ENCODE measurements at regions not wholly inside any gene's neighbourhood (a gene's known extent, or its start where the extent isn't known, plus 50 kb on each side); places are given as distances from the start of the nearest gene placed in this dataset.

DNA sequence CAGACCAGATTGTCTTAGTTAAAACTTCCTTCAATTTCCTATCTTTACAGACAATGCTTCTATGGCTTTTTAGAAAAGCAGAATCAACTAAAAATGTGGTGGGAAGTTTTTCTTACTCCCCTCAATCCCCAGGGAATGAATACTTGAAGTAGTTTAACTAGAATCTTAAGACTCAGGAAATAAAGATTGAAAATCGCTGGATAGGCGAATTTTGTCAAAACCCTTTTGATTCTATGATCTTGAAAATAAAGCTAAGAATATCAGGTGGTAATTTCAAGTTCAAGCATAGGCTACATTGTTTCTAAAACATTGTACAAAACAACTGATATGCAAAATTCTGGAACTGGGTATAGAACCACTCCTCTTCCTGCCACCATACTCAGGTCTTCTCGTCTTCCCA lies 276.5 kb upstream of the GK2 start:
- H3K4me3 ChIP-seq = no peak overlapping the region
- no peaks in the 10 kb centered on the region for H3K4me1 ChIP-seq
- DNase-seq = no peak
- no peaks in the 10 kb centered on the region for H3K27me3 ChIP-seq
- TF ChIP-seq POLR2A (IDR thresholded peaks at IDR 0.05) = no peak
- TF ChIP-seq, protein P1, sequence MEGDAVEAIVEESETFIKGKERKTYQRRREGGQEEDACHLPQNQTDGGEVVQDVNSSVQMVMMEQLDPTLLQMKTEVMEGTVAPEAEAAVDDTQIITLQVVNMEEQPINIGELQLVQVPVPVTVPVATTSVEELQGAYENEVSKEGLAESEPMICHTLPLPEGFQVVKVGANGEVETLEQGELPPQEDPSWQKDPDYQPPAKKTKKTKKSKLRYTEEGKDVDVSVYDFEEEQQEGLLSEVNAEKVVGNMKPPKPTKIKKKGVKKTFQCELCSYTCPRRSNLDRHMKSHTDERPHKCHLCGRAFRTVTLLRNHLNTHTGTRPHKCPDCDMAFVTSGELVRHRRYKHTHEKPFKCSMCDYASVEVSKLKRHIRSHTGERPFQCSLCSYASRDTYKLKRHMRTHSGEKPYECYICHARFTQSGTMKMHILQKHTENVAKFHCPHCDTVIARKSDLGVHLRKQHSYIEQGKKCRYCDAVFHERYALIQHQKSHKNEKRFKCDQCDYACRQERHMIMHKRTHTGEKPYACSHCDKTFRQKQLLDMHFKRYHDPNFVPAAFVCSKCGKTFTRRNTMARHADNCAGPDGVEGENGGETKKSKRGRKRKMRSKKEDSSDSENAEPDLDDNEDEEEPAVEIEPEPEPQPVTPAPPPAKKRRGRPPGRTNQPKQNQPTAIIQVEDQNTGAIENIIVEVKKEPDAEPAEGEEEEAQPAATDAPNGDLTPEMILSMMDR (IDR thresholded peaks at IDR 0.05) = no peak
- H3K27ac ChIP-seq = no peak overlapping the region
- no peaks in the 10 kb centered on the region for H3K9me3 ChIP-seq
- H3K36me3 ChIP-seq = no peaks in the 10 kb centered on the region

GRCh38 chr4:79682801-79683530 lies 274.9 kb upstream of the GK2 start:
- H3K27me3 ChIP-seq = no peaks in the 10 kb centered on the region
- H3K36me3 ChIP-seq = no peaks in the 10 kb centered on the region
- TF ChIP-seq, protein P1 (IDR thresholded peaks at IDR 0.05) = no peak
- TF ChIP-seq POLR2A (IDR thresholded peaks at IDR 0.05) = no peak

GRCh38 chr4:79682161-79682560 lies 274.1 kb upstream of the GK2 start:
- TF ChIP-seq POLR2A (IDR thresholded peaks at IDR 0.05) = no peak
- TF ChIP-seq, protein P1 (IDR thresholded peaks at IDR 0.05) = no peak
- Histone ChIP-seq H3K9me3 (no peaks in the 10 kb centered on the region), H3K27ac (no peak overlapping the region), H3K4me3 (no peak overlapping the region), H3K27me3 (no peaks in the 10 kb centered on the region), H3K36me3 (no peaks in the 10 kb centered on the region), H3K4me1 (no peaks in the 10 kb centered on the region)
- DNase-seq = no peak

More at GRCh38 chr4:79682801-79683530, 274.9 kb upstream of the GK2 start:
- Histone ChIP-seq H3K4me3 (no peak overlapping the region), H3K27ac (no peak overlapping the region), H3K9me3 (no peaks in the 10 kb centered on the region), H3K4me1 (no peaks in the 10 kb centered on the region)
- no peak for DNase-seq

GRCh38 chr4:79679859-79680258 lies 271.8 kb upstream of the GK2 start:
- DNase-seq = no peak
- Histone ChIP-seq H3K27ac (no peak overlapping the region), H3K36me3 (no peaks in the 10 kb centered on the region), H3K27me3 (no peaks in the 10 kb centered on the region), H3K4me3 (no peak overlapping the region), H3K9me3 (no peaks in the 10 kb centered on the region), H3K4me1 (no peaks in the 10 kb centered on the region)
- no peak for TF ChIP-seq POLR2A (IDR thresholded peaks at IDR 0.05)
- TF ChIP-seq, protein P1 (IDR thresholded peaks at IDR 0.05) = no peak

- H3K27me3 ChIP-seq = no peaks in the 10 kb centered on the region
- H3K4me1 ChIP-seq = no peaks in the 10 kb centered on the region
- no peaks in the 10 kb centered on the region for H3K36me3 ChIP-seq
- no peak overlapping the region for H3K27ac ChIP-seq
- TF ChIP-seq, protein P1 (IDR thresholded peaks at IDR 0.05) = no peak
- TF ChIP-seq POLR2A (IDR thresholded peaks at IDR 0.05) = no peak
- no peak overlapping the region for H3K4me3 ChIP-seq
- no peaks in the 10 kb centered on the region for H3K9me3 ChIP-seq
- no peak for DNase-seq
These were observed 270.6 kb upstream of the GK2 start for GRCh38 chr4:79678472-79679202.
